ENCODE measurements at regions not wholly inside any gene's neighbourhood (a gene's known extent, or its start where the extent isn't known, plus 50 kb on each side); places are given as distances from the start of the nearest gene placed in this dataset.

GRCh38 chr11:128214263-128214662 is 373.1 kb downstream of the ETS1 start:
- ATAC-seq (replicated peaks; ENCODE audit: extremely low read depth, poor library complexity, severe bottlenecking) (no peak), DNase-seq (ENCODE audit: low spot score in 2 of 2) (no peak)
- no peak overlapping the region for H3K27ac Mint-ChIP-seq (ENCODE audit: low read depth)
- H3K4me3 Mint-ChIP-seq, result no peak overlapping the region
- no peaks in the 10 kb centered on the region for H3K27me3 Mint-ChIP-seq
- H3K36me3 Mint-ChIP-seq (ENCODE audit: insufficient read depth), result no peaks in the 10 kb centered on the region
- no peaks in the 10 kb centered on the region for H3K9me3 Mint-ChIP-seq
- H3K4me1 Mint-ChIP-seq, result no peaks in the 10 kb centered on the region

GRCh38 chr11:128213461-128213860 is 373.9 kb downstream of the ETS1 start:
- Mint-ChIP-seq H3K4me1 (no peaks in the 10 kb centered on the region), H3K27me3 (no peaks in the 10 kb centered on the region), H3K36me3 (ENCODE audit: insufficient read depth) (no peaks in the 10 kb centered on the region), H3K27ac (ENCODE audit: low read depth) (no peak overlapping the region), H3K4me3 (no peak overlapping the region), H3K9me3 (no peaks in the 10 kb centered on the region)
- ATAC-seq (replicated peaks; ENCODE audit: extremely low read depth, poor library complexity, severe bottlenecking) (no peak), DNase-seq (ENCODE audit: low spot score in 2 of 2) (no peak)

DNA sequence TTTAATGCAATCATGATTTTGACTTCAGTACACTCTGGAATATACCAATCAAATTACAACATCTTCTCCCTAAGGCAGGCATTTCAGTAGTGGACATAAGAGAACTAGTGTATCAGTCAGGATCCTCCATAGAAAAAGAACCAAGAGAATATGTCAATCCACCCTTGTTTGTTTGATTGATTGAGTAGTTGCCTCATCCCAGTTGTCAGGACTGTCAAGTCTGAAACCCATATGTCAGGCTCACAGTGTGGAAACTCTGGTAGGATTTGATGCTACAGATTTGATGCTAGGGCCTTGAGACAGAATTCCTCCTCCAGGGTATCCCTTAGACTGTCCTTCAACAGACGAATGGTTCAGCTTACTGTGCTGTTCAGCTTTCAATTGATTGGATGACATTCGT is 375.0 kb downstream of the ETS1 start:
- Mint-ChIP-seq H3K27ac (ENCODE audit: low read depth) (no peak overlapping the region), H3K4me1 (no peaks in the 10 kb centered on the region), H3K4me3 (no peak overlapping the region), H3K9me3 (no peaks in the 10 kb centered on the region), H3K27me3 (no peaks in the 10 kb centered on the region), H3K36me3 (ENCODE audit: insufficient read depth) (no peaks in the 10 kb centered on the region)
- ATAC-seq (replicated peaks; ENCODE audit: extremely low read depth, poor library complexity, severe bottlenecking) (no peak), DNase-seq (ENCODE audit: low spot score in 2 of 2) (no peak)

DNA sequence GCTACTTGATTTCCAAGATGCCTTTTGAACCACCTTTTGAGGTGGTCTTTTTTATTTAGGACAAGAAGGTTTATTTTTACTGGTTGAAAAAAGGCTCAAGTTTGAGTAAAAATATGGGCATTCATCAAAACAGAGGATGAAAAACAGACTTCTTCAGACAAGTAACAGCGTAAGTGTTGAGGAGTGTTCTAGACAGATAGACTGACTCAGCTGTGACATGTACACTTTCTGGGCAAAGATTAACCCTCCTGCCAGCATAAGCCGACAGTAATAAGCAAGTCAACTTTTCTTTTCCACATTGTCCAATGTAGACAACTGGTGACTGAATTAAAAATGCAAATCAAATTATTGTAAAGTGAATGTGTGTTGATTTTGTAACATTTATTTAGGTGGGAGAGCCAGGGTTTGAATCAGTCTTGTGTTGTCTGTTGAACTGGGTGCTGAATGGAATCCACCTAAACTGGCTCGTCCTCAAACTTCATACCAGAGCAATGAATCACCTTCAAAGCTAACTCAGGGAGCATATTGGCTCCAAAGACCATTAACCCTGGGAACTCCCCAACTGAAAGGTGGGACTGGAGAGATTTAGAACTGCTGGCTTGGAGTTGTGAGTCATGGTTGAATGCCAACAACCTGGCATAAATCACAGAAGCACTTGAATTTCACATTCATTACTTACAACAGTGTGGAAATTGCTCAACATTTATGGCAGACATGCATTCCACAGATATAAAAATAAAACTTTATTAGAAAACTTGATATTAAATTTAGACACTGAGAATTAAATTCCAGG is 377.0 kb downstream of the ETS1 start:
- DNase-seq (ENCODE audit: low spot score in 2 of 2), result no peak
- H3K27me3 Mint-ChIP-seq, result no peaks in the 10 kb centered on the region
- no peak overlapping the region for H3K27ac Mint-ChIP-seq (ENCODE audit: low read depth)
- no peaks in the 10 kb centered on the region for H3K36me3 Mint-ChIP-seq (ENCODE audit: insufficient read depth)
- H3K4me3 Mint-ChIP-seq, result no peak overlapping the region
- H3K4me1 Mint-ChIP-seq, result no peaks in the 10 kb centered on the region
- no peak for ATAC-seq (replicated peaks; ENCODE audit: extremely low read depth, poor library complexity, severe bottlenecking)
- H3K9me3 Mint-ChIP-seq, result peaks cover 7% of the 10 kb centered on the region

GRCh38 chr11:128209138-128209435 is 378.3 kb downstream of the ETS1 start:
- Mint-ChIP-seq H3K9me3 (peaks cover 7% of the 10 kb centered on the region), H3K4me3 (no peak overlapping the region), H3K27me3 (no peaks in the 10 kb centered on the region), H3K27ac (ENCODE audit: low read depth) (no peak overlapping the region), H3K36me3 (ENCODE audit: insufficient read depth) (no peaks in the 10 kb centered on the region), H3K4me1 (no peaks in the 10 kb centered on the region)
- DNase-seq (ENCODE audit: low spot score in 2 of 2) (no peak), ATAC-seq (replicated peaks; ENCODE audit: extremely low read depth, poor library complexity, severe bottlenecking) (no peak)

DNA sequence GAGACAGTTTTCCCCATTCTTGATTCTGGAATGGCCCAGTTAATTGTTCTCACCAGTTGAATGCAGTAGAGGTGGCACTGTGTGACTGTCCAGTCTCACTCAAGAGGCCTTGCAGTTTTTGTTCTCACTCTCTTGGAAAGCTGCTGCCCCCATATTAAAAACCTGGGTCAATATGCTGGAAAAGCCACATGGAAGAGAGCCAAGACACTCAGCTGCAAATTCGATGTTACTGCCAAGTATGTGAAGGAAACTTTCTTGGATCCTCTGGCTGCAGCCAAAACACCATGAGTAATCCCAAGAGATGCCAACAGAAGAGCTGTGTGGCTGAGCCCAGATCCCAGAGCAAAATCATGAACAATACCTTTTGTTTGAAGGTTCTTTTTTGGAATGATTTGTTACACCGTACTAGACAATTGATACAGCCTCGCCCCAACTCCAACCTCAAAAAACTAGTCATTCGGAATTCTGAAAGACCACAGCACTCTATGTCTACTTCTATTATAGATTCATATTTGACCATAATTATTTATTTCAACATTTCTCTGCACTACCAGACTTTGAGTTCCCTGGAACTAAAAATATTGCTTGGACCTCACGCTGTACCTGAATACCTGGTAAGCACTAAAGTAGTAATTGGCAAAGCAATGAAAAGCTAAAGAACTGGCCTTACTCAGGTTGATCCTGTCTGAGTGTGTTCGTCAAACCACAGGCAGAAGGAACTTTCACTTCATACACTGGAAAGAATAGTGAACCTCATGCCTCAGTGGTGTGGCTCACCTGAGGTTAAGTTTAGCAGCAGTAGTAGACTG is 378.8 kb downstream of the ETS1 start:
- ATAC-seq (replicated peaks; ENCODE audit: extremely low read depth, poor library complexity, severe bottlenecking), result no peak
- Mint-ChIP-seq H3K4me1 (no peaks in the 10 kb centered on the region), H3K4me3 (no peak overlapping the region), H3K27ac (ENCODE audit: low read depth) (no peak overlapping the region), H3K27me3 (no peaks in the 10 kb centered on the region), H3K36me3 (ENCODE audit: insufficient read depth) (no peaks in the 10 kb centered on the region), H3K9me3 (peaks cover 7% of the 10 kb centered on the region)
- no peak for DNase-seq (ENCODE audit: low spot score in 2 of 2)

GRCh38 chr11:128207861-128208321 is 379.5 kb downstream of the ETS1 start:
- Mint-ChIP-seq H3K27me3 (no peaks in the 10 kb centered on the region), H3K36me3 (ENCODE audit: insufficient read depth) (no peaks in the 10 kb centered on the region), H3K4me3 (no peak overlapping the region), H3K27ac (ENCODE audit: low read depth) (no peak overlapping the region), H3K9me3 (peaks cover 7% of the 10 kb centered on the region), H3K4me1 (no peaks in the 10 kb centered on the region)
- DNase-seq (ENCODE audit: low spot score in 2 of 2), result no peak
- ATAC-seq (replicated peaks; ENCODE audit: extremely low read depth, poor library complexity, severe bottlenecking), result no peak

DNA sequence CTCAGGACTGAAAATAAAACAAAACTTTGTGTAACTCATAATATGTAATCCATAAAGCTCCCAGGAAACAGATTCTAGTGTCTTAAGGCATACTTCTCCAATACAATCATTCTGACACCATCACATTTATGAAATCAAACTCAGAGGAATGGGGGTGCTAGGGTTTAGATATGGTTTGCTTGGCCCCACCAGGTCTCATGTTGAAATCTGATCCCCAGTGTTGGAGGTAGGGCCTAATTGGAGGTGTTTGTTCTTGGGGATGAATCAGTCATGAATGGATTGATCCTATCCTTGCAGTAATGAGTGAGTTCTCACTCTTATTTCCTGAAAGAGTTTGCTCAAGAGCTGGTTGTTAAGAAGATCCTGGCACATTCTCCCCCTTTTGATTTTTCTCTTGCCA is 380.9 kb downstream of the ETS1 start:
- no peak overlapping the region for H3K27ac Mint-ChIP-seq (ENCODE audit: low read depth)
- DNase-seq (ENCODE audit: low spot score in 2 of 2) (no peak), ATAC-seq (replicated peaks; ENCODE audit: extremely low read depth, poor library complexity, severe bottlenecking) (no peak)
- H3K9me3 Mint-ChIP-seq, result peaks cover 7% of the 10 kb centered on the region
- H3K27me3 Mint-ChIP-seq, result no peaks in the 10 kb centered on the region
- no peaks in the 10 kb centered on the region for H3K36me3 Mint-ChIP-seq (ENCODE audit: insufficient read depth)
- no peak overlapping the region for H3K4me3 Mint-ChIP-seq
- peaks cover 8% of the 10 kb centered on the region for H3K4me1 Mint-ChIP-seq

- Mint-ChIP-seq H3K27me3 (no peaks in the 10 kb centered on the region), H3K27ac (ENCODE audit: low read depth) (no peak overlapping the region), H3K36me3 (ENCODE audit: insufficient read depth) (no peaks in the 10 kb centered on the region), H3K9me3 (peaks cover 7% of the 10 kb centered on the region), H3K4me1 (peaks cover 15% of the 10 kb centered on the region), H3K4me3 (no peak overlapping the region)
- ATAC-seq (replicated peaks; ENCODE audit: extremely low read depth, poor library complexity, severe bottlenecking) (no peak), DNase-seq (ENCODE audit: low spot score in 2 of 2) (no peak)
Measured at GRCh38 chr11:128205796-128206195, 381.6 kb downstream of the ETS1 start.

DNA sequence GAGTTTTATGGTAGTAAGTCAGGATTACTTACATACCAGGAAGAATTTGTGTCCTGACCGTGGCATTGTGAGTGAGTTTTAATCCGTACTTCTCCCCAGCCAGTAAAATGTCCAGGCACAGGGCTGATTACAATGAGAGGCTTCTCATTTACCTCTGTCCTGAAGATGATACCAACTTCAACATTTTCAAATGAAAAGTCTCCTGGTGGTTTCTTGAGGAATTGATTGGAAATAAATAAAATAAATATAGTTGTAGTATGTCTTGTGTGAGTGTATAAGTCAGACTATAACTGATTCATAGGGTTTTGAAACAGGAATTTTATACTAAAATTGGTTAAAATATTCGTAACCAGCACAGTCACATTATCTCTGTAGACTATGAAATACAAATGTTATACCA is 382.5 kb downstream of the ETS1 start:
- no peak overlapping the region for H3K4me3 Mint-ChIP-seq
- no peak overlapping the region for H3K27ac Mint-ChIP-seq (ENCODE audit: low read depth)
- no peak for ATAC-seq (replicated peaks; ENCODE audit: extremely low read depth, poor library complexity, severe bottlenecking)
- no peaks in the 10 kb centered on the region for H3K36me3 Mint-ChIP-seq (ENCODE audit: insufficient read depth)
- H3K9me3 Mint-ChIP-seq, result peaks cover 7% of the 10 kb centered on the region
- no peak for DNase-seq (ENCODE audit: low spot score in 2 of 2)
- H3K27me3 Mint-ChIP-seq, result no peaks in the 10 kb centered on the region
- H3K4me1 Mint-ChIP-seq, result peaks cover 24% of the 10 kb centered on the region

DNA sequence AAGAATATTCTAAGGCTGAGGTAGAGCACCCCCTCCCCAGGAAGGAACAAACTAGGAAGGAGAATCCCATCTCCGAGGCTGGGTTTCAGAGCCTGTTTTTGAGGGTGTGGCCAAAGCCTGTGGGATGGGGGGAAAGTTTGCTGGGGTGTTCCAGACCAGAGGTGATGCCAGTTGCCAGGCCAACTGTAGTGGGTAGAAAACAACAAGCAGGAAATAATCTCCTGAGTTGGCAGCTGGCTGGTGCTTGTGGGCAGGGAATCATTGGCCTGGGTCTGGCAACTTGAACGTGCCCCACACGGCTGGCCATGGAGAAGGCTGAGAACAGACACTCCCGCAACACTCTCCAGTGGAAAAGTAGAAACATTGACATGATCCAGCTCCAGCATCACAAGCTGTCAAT is 385.6 kb downstream of the ETS1 start:
- Mint-ChIP-seq H3K4me3 (no peak overlapping the region), H3K27me3 (no peaks in the 10 kb centered on the region), H3K9me3 (peaks cover 7% of the 10 kb centered on the region), H3K4me1 (peaks cover 30% of the 10 kb centered on the region), H3K36me3 (ENCODE audit: insufficient read depth) (no peaks in the 10 kb centered on the region), H3K27ac (ENCODE audit: low read depth) (peak overlapping the region; percentile 68)
- ATAC-seq (replicated peaks; ENCODE audit: extremely low read depth, poor library complexity, severe bottlenecking) (no peak), DNase-seq (ENCODE audit: low spot score in 2 of 2) (no peak)

- ATAC-seq (replicated peaks; ENCODE audit: extremely low read depth, poor library complexity, severe bottlenecking), result no peak
- Mint-ChIP-seq H3K27ac (ENCODE audit: low read depth) (peak overlapping the region; percentile 68), H3K9me3 (peaks cover 3% of the 10 kb centered on the region), H3K4me1 (peaks cover 37% of the 10 kb centered on the region), H3K4me3 (peak overlapping the region; percentile 11), H3K36me3 (ENCODE audit: insufficient read depth) (no peaks in the 10 kb centered on the region), H3K27me3 (no peaks in the 10 kb centered on the region)
- no peak for DNase-seq (ENCODE audit: low spot score in 2 of 2)
Measured at GRCh38 chr11:128201009-128201408, 386.3 kb downstream of the ETS1 start.

DNA sequence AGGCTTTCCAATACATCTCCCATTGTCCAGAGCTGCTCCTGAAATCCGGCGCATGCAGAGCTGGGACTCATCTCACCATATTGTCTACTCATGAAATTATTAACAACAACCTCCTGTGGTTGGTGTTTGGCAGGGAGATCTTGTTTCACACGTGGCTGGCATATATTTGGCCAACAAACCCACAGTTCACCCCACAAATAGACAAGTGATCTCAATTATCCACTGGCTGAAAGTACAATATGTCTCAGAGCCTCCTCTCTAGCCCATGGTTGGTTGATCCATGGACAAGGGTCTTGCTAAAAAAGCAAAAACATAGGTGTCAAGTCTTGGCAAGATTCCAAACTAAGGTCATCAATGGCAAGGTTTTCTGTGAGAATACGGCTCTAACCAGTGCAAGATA is 386.9 kb downstream of the ETS1 start:
- DNase-seq (ENCODE audit: low spot score in 2 of 2) (no peak), ATAC-seq (replicated peaks; ENCODE audit: extremely low read depth, poor library complexity, severe bottlenecking) (no peak)
- Mint-ChIP-seq H3K4me1 (peaks cover 42% of the 10 kb centered on the region), H3K27me3 (no peaks in the 10 kb centered on the region), H3K9me3 (no peaks in the 10 kb centered on the region), H3K36me3 (ENCODE audit: insufficient read depth) (no peaks in the 10 kb centered on the region), H3K4me3 (peak overlapping the region; percentile 11), H3K27ac (ENCODE audit: low read depth) (peak overlapping the region; percentile 68)
